ENCODE measurements at regions not wholly inside any gene's neighbourhood (a gene's known extent, or its start where the extent isn't known, plus 50 kb on each side); places are given as distances from the start of the nearest gene placed in this dataset.

- DNase-seq (ENCODE audit: extremely low read depth, insufficient read length), result no peak
- Histone ChIP-seq H3K27me3 (replicated peaks; ENCODE audit: control insufficient read depth, insufficient read depth, low read length) (no peaks in the 10 kb centered on the region; the same call in 1 of the 2 replicates), H3K4me3 (replicated peaks; ENCODE audit: low read depth, low read length) (no peak overlapping the region), H3K36me3 (ENCODE audit: control insufficient read depth, insufficient read depth, low read length) (no peaks in the 10 kb centered on the region)
- TF ChIP-seq CTCF (IDR thresholded peaks at IDR 0.05; ENCODE audit: insufficient read depth, low read length, poor library complexity, severe bottlenecking), result no peak
Measured at GRCh38 chr1:182278144-182279054, 113.2 kb downstream of the GLUL start.

GRCh38 chr1:182275271-182275670 lies 116.3 kb downstream of the GLUL start:
- Histone ChIP-seq H3K27me3 (replicated peaks; ENCODE audit: control insufficient read depth, insufficient read depth, low read length) (no peaks in the 10 kb centered on the region; the same call in 1 of the 2 replicates), H3K36me3 (ENCODE audit: control insufficient read depth, insufficient read depth, low read length) (no peaks in the 10 kb centered on the region), H3K4me3 (replicated peaks; ENCODE audit: low read depth, low read length) (no peak overlapping the region)
- DNase-seq (ENCODE audit: extremely low read depth, insufficient read length), result no peak
- TF ChIP-seq CTCF (IDR thresholded peaks at IDR 0.05; ENCODE audit: insufficient read depth, low read length, poor library complexity, severe bottlenecking), result no peak

- TF ChIP-seq CTCF (IDR thresholded peaks at IDR 0.05; ENCODE audit: insufficient read depth, low read length, poor library complexity, severe bottlenecking), result no peak
- no peaks in the 10 kb centered on the region for H3K36me3 ChIP-seq (ENCODE audit: control insufficient read depth, insufficient read depth, low read length)
- no peaks in the 10 kb centered on the region; the same call in 1 of the 2 replicates for H3K27me3 ChIP-seq (replicated peaks; ENCODE audit: control insufficient read depth, insufficient read depth, low read length)
- no peak overlapping the region for H3K4me3 ChIP-seq (replicated peaks; ENCODE audit: low read depth, low read length)
- DNase-seq (ENCODE audit: extremely low read depth, insufficient read length), result no peak
Measured at GRCh38 chr1:182274618-182275017, 117.0 kb downstream of the GLUL start.

GRCh38 chr1:182270731-182271130 lies 120.9 kb downstream of the GLUL start:
- no peak for DNase-seq (ENCODE audit: extremely low read depth, insufficient read length)
- Histone ChIP-seq H3K36me3 (ENCODE audit: control insufficient read depth, insufficient read depth, low read length) (no peaks in the 10 kb centered on the region), H3K4me3 (replicated peaks; ENCODE audit: low read depth, low read length) (no peak overlapping the region), H3K27me3 (replicated peaks; ENCODE audit: control insufficient read depth, insufficient read depth, low read length) (no peaks in the 10 kb centered on the region; the same call in 1 of the 2 replicates)
- no peak for TF ChIP-seq CTCF (IDR thresholded peaks at IDR 0.05; ENCODE audit: insufficient read depth, low read length, poor library complexity, severe bottlenecking)

GRCh38 chr1:182269097-182269496 lies 122.5 kb downstream of the GLUL start:
- Histone ChIP-seq H3K36me3 (ENCODE audit: control insufficient read depth, insufficient read depth, low read length) (no peaks in the 10 kb centered on the region), H3K27me3 (replicated peaks; ENCODE audit: control insufficient read depth, insufficient read depth, low read length) (no peaks in the 10 kb centered on the region; the same call in 1 of the 2 replicates), H3K4me3 (replicated peaks; ENCODE audit: low read depth, low read length) (no peak overlapping the region)
- TF ChIP-seq CTCF (IDR thresholded peaks at IDR 0.05; ENCODE audit: insufficient read depth, low read length, poor library complexity, severe bottlenecking), result no peak
- DNase-seq (ENCODE audit: extremely low read depth, insufficient read length), result no peak
